ENCODE measurements at regions not wholly inside any gene's neighbourhood (a gene's known extent, or its start where the extent isn't known, plus 50 kb on each side); places are given as distances from the start of the nearest gene placed in this dataset.

- no peak overlapping the region for H3K18ac ChIP-seq (ENCODE audit: insufficient read length, low read depth, low read length)
- no peaks in the 10 kb centered on the region for H3K27me3 Mint-ChIP-seq (ENCODE audit: low read depth)
Observed at GRCh38 chr3:152056481-152056880, 183.0 kb downstream of the SUCNR1 start.

More at GRCh38 chr3:152056481-152056880, 183.0 kb downstream of the SUCNR1 start:
- no peaks in the 10 kb centered on the region for H3K9me3 ChIP-seq (ENCODE audit: control insufficient read depth, low read depth, low read length)
- no peak overlapping the region for H3K4ac ChIP-seq (ENCODE audit: low read depth, low read length)
- no peak overlapping the region for H3K23ac ChIP-seq (ENCODE audit: insufficient read length, low read depth, low read length)
- H4K8ac ChIP-seq (replicated peaks; ENCODE audit: insufficient read length, low read depth, low read length) = no peak overlapping the region
- no peak overlapping the region for H3K56ac ChIP-seq (ENCODE audit: insufficient read length, low read depth, low read length)
- no peaks in the 10 kb centered on the region for H3K79me2 ChIP-seq (ENCODE audit: insufficient read depth, low read length)
- no peak overlapping the region for H3K14ac ChIP-seq (ENCODE audit: insufficient read depth, low read length)
- no peak overlapping the region for H2BK15ac ChIP-seq (ENCODE audit: low read depth, low read length)
- Mint-ChIP-seq H3K36me3 (ENCODE audit: insufficient read depth in 1 of 3, low read depth in 3 of 3) (no peaks in the 10 kb centered on the region), H3K27ac (no peak overlapping the region), H3K9me3 (no peaks in the 10 kb centered on the region), H3K4me3 (no peak overlapping the region), H3K4me1 (peaks cover 4 to 11% of the 10 kb centered on the region in 2 experiments; a peak in 3 of 4 replicates)
- H2AFZ ChIP-seq (ENCODE audit: low read length) = no peak overlapping the region
- H3K4me2 ChIP-seq (ENCODE audit: insufficient read depth, insufficient read length, low read length) = no peak overlapping the region
- H3K23me2 ChIP-seq (ENCODE audit: insufficient read length, low read depth, low read length, poor library complexity, severe bottlenecking) = no peaks in the 10 kb centered on the region
- no peak overlapping the region for H4K91ac ChIP-seq (ENCODE audit: insufficient read length, low read depth, low read length)
- no peaks in the 10 kb centered on the region for H4K20me1 ChIP-seq (ENCODE audit: control insufficient read depth, insufficient read depth, insufficient read length)
- DNase-seq = no peak
- no peaks in the 10 kb centered on the region for H3K79me1 ChIP-seq (ENCODE audit: insufficient read depth, low read depth, low read length, poor library complexity, severe bottlenecking)
- no peak overlapping the region for H4K5ac ChIP-seq (ENCODE audit: insufficient read length, low read depth, low read length)
- H2BK5ac ChIP-seq (ENCODE audit: insufficient read length, low read length) = no peak overlapping the region
- no peaks in the 10 kb centered on the region for H3K4me1 ChIP-seq (ENCODE audit: insufficient read depth, low read length)
- H3K27ac ChIP-seq (ENCODE audit: insufficient read length, low read depth, low read length) = no peak overlapping the region
- TF ChIP-seq CTCF (conservative IDR thresholded peaks at IDR 0.05) = no peak
- H3K9ac ChIP-seq (ENCODE audit: extremely low read depth, insufficient read length, low read length) = no peak overlapping the region
- H2BK120ac ChIP-seq (ENCODE audit: low read depth, low read length, poor library complexity, severe bottlenecking) = no peak overlapping the region
- H2BK12ac ChIP-seq (ENCODE audit: insufficient read length, low read depth, low read length) = no peak overlapping the region
- no peak overlapping the region for H2BK20ac ChIP-seq (ENCODE audit: low read depth, low read length, poor library complexity, severe bottlenecking)
- no peak overlapping the region for H2AK5ac ChIP-seq (ENCODE audit: insufficient read length, low read length)
- H3T11ph ChIP-seq (ENCODE audit: low read length) = no peak overlapping the region
- H3K27me3 ChIP-seq (ENCODE audit: insufficient read depth, low read length) = no peaks in the 10 kb centered on the region

Measured in H9 (cell line).